A549 (cell line): ENCODE measurements at regions not wholly inside any gene's neighbourhood (a gene's known extent, or its start where the extent isn't known, plus 50 kb on each side); places are given as distances from the start of the nearest gene placed in this dataset.

ENCODE experiments used
- ATAC-seq, 2 experiments: fragments of 200-7000 bp in 1 of 2; fragments of >200 bp in 1 of 2; cut with Nextera tagmentation in 1 of 2; cut with Tn5 transposase in 1 of 2; 3 replicates each; pipeline versions ENCODE4 v1.8.0 to v1.9.1; 2018 to 2020; ENCODE audit warnings: mild to moderate bottlenecking in 1 of 2, moderate library complexity in 1 of 2
- CTCF ChIA-PET: fragments of 300-600 bp; sonication (Branson Sonifier 250); formaldehyde crosslinking; extraction: SDS; loops from one replicate; lab custom pipeline; 2021; ENCODE audit warnings: antibody characterized with exemption, inconsistent platforms; lab: Yijun Ruan, JAX
- POLR2A ChIA-PET: fragments of 350-600 bp; formaldehyde crosslinking; extraction: SDS; loops from one replicate; lab custom pipeline; 2021; ENCODE audit warnings: antibody characterized with exemption, inconsistent platforms; lab: Yijun Ruan, JAX
- DNase-seq, 2 experiments: peaks; one replicate each; pipeline versions ENCODE4 v3.0.0 to v3.0.0-alpha.2; 2011 to 2016; ENCODE audit warnings: low read depth in 1 of 2, low spot score in 1 of 2
- FAIRE-seq: peaks from 2 replicates; lab custom pipeline; 2011; peaks lifted over from hg19 to GRCh38; lab: Jason Lieb, UNC
- H3K27ac ChIP-seq, 2 experiments: fragments of >200 bp; sonication (Bioruptor Twin); formaldehyde crosslinking; 3 replicates each; pipeline ENCODE4 v1.5.1; 2016 to 2017
- H3K4me1 ChIP-seq: fragments of >200 bp; sonication (Bioruptor Twin); formaldehyde crosslinking; 3 replicates; pipeline ENCODE4 v1.6.1; 2016
- H3K4me2 ChIP-seq: fragments of >200 bp; sonication (Bioruptor Twin); formaldehyde crosslinking; 3 replicates; pipeline ENCODE4 v1.6.1; 2016
- H3K4me3 ChIP-seq: fragments of >200 bp; sonication (Bioruptor Twin); formaldehyde crosslinking; 3 replicates; pipeline ENCODE4 v1.5.1; 2016
- H3K9me3 ChIP-seq: fragments of >200 bp; sonication (Bioruptor Twin); formaldehyde crosslinking; 3 replicates; pipeline ENCODE4 v1.6.1; 2016
- BHLHE40 ChIP-seq: IDR thresholded peaks from 2 replicates; pipeline ENCODE4 v1.6.1; 2012; ENCODE audit warnings: low read depth, low read length, inconsistent platforms
- CBX2 ChIP-seq: fragments of 200-600 bp; sonication (generic); IDR thresholded peaks from 2 replicates; pipeline ENCODE4 v1.6.1; 2016; ENCODE audit warnings: low read depth, mild to moderate bottlenecking, borderline replicate concordance
- CBX8 ChIP-seq: fragments of 200-600 bp; sonication (generic); IDR thresholded peaks from 2 replicates; pipeline ENCODE4 v1.6.1; 2016
- CEBPB ChIP-seq, 2 experiments: fragments of >200 bp in 1 of 2; sonication (Bioruptor Twin) in 1 of 2; formaldehyde crosslinking in 1 of 2; IDR thresholded peaks; 2 replicates each; pipeline ENCODE4 v1.6.1; 2012 to 2016
- EHF ChIP-seq: fragments of 250-450 bp; sonication (Bioruptor Pico); IDR thresholded peaks from 2 replicates; pipeline ENCODE4 v1.5.0; 2020; ENCODE audit warnings: mild to moderate bottlenecking
- EP300 ChIP-seq, 2 experiments: fragments of >200 bp; sonication (Bioruptor Twin); formaldehyde crosslinking; IDR thresholded peaks; 2 replicates in 1 of 2; 3 replicates in 1 of 2; pipeline ENCODE4 v1.6.1; 2016 to 2017
- ESRRA ChIP-seq: fragments of 150-350 bp; IDR thresholded peaks from 2 replicates; pipeline ENCODE4 v1.6.1; 2014; ENCODE audit warnings: mild to moderate bottlenecking, low read length, borderline replicate concordance
- FOSB ChIP-seq: fragments of 250-450 bp; sonication (Bioruptor Pico); IDR thresholded peaks from 2 replicates; pipeline ENCODE4 v1.5.0; 2020; ENCODE audit warnings: mild to moderate bottlenecking, moderate library complexity
- FOSL2 ChIP-seq, 2 experiments: fragments of 450-650 bp in 1 of 2; fragments of >200 bp in 1 of 2; sonication (Bioruptor Twin) in 1 of 2; formaldehyde crosslinking; IDR thresholded peaks; 2 replicates each; pipeline versions ENCODE4 v1.5.0 to v1.6.1; 2016 to 2020; ENCODE audit warnings: mild to moderate bottlenecking in 1 of 2, moderate library complexity in 1 of 2
- GATA3 ChIP-seq: IDR thresholded peaks from 2 replicates; pipeline ENCODE4 v1.6.1; 2012; ENCODE audit warnings: borderline replicate concordance
- HDAC2 ChIP-seq: fragments of 200-600 bp; sonication (generic); IDR thresholded peaks from 2 replicates; pipeline ENCODE4 v1.6.1; 2016
- HEYL ChIP-seq: fragments of 250-450 bp; sonication (Bioruptor Pico); IDR thresholded peaks from 2 replicates; pipeline ENCODE4 v1.8.0; 2021; ENCODE audit warnings: mild to moderate bottlenecking, moderate library complexity
- HOXB13 ChIP-seq: fragments of 250-450 bp; sonication (Bioruptor Pico); IDR thresholded peaks from 2 replicates; pipeline ENCODE4 v1.5.0; 2020; ENCODE audit warnings: low read depth, mild to moderate bottlenecking, moderate library complexity
- KDM1A ChIP-seq: fragments of 200-600 bp; sonication (generic); IDR thresholded peaks from 2 replicates; pipeline ENCODE4 v1.6.1; 2016; ENCODE audit warnings: low read depth, mild to moderate bottlenecking
- KDM5A ChIP-seq: fragments of 200-600 bp; sonication (generic); IDR thresholded peaks from 2 replicates; pipeline ENCODE4 v1.6.1; 2016; ENCODE audit warnings: antibody characterized with exemption, mild to moderate bottlenecking
- MAFK ChIP-seq: fragments of 450-650 bp; IDR thresholded peaks from 2 replicates; pipeline ENCODE4 v1.6.1; 2014; ENCODE audit not compliant: partially characterized antibody
- NFE2L2 ChIP-seq: fragments of 150-350 bp; conservative IDR thresholded peaks from 2 replicates; pipeline ENCODE4 v1.6.1; 2014; ENCODE audit warnings: low read length
- NPAS2 ChIP-seq: fragments of 250-450 bp; sonication (Bioruptor Pico); IDR thresholded peaks from 2 replicates; pipeline ENCODE4 v1.8.0; 2022; ENCODE audit warnings: mild to moderate bottlenecking, moderate library complexity, borderline replicate concordance
- POLR2AphosphoS2 ChIP-seq: conservative IDR thresholded peaks from 2 replicates; pipeline ENCODE4 v1.6.1; 2012; ENCODE audit warnings: low read length, improper control_type of control experiment, inconsistent platforms
- RCOR1 ChIP-seq: fragments of 150-350 bp; IDR thresholded peaks from 2 replicates; pipeline ENCODE4 v1.6.1; 2014; ENCODE audit warnings: antibody characterized with exemption, low read length, low read depth
- TFCP2L1 ChIP-seq: fragments of 250-450 bp; sonication (Bioruptor Pico); IDR thresholded peaks from 2 replicates; pipeline ENCODE4 v1.5.0; 2021; ENCODE audit warnings: mild to moderate bottlenecking
- ZSCAN20 ChIP-seq: fragments of 250-450 bp; sonication (Bioruptor Pico); IDR thresholded peaks from 2 replicates; pipeline ENCODE4 v1.8.0; 2022; ENCODE audit warnings: mild to moderate bottlenecking, moderate library complexity
- WGBS: methylation state at CpG from one replicate; pipeline ENCODE4 v1.1.6; 2017; ENCODE audit errors: missing lambda C conversion rate; 5-methylcytosine and 5-hydroxymethylcytosine counted together
- TF ChIP-seq, protein P1 (sequence below): IDR thresholded peaks from 2 replicates; pipeline ENCODE4 v1.6.1; 2012
- TF ChIP-seq, protein P2 (sequence below): fragments of 200-600 bp; sonication (generic); IDR thresholded peaks from 2 replicates; pipeline ENCODE4 v1.6.1; 2016; ENCODE audit warnings: antibody characterized with exemption, mild to moderate bottlenecking, moderate library complexity
- TF ChIP-seq, protein P3 (sequence below): fragments of 250-450 bp; sonication (Bioruptor Pico); IDR thresholded peaks from 2 replicates; pipeline ENCODE4 v1.5.0; 2020; ENCODE audit warnings: low read depth, mild to moderate bottlenecking, moderate library complexity
- TF ChIP-seq, protein P4 (sequence below): fragments of >200 bp; sonication (Bioruptor Twin); formaldehyde crosslinking; IDR thresholded peaks from 3 replicates; pipeline ENCODE4 v1.5.1; 2016

DNA sequence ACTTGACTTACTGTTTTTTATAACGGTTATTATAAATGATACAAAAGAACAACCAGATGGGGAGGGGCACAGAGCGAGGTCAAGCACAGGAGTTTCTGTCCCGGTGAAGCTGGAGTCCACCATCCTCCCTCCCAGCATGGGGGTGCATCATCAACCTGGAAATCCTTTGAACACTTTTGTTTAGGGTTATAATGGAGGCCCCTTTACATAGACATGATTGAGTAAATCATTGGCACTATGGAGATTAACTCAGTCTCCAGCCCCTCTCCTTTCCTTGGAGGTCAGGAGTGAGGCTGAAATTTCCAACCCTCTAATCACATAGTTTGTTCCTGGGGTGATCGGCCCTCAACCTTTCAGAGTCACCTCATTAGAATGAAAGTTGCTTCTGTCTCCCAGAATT is 71.8 kb upstream of the ANKEF1 start:
- Histone ChIP-seq H3K27ac (no peak overlapping the region), H3K4me1 (no peaks in the 10 kb centered on the region), H3K4me3 (no peak overlapping the region), H3K9me3 (no peaks in the 10 kb centered on the region), H3K4me2 (no peak overlapping the region)
- FAIRE-seq, result no peak
- WGBS, result 27% methylated on average over 4 of the region's 4 CpGs
- POLR2A ChIA-PET, result no interaction called here
- TF ChIP-seq EP300 (IDR thresholded peaks at IDR 0.05), result no peak
- no peak for TF ChIP-seq CBX2
- TF ChIP-seq ZSCAN20 (CRISPR knock-in tag), result no peak
- TF ChIP-seq RCOR1, result no peak
- no peak for DNase-seq
- CTCF ChIA-PET, result interaction anchor here (1.7 kb wide), 1 partner anchor 346 kb away, joined by 3 read pairs; no protein-coding TSS in a partner anchor
- ATAC-seq, result no peak

DNA sequence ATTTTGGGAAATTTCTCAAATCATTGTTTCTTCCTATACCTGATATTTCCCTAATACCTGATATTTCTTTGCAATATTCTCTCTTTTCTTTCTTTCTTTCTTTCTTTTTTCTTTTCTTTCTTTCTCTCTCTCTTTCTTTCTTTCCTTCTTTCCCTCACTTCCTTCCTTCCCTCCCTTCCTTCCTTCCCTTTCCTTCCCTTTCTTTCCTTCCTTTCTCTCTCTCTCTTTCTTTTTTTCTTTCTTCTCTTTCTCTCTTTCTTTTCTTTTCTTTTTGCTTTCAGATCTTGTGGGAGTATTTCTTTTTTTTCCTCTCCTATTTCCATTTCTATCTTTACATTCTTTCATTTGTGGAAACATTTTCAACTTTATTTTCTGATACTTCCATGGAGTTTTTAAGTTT is 76.1 kb upstream of the ANKEF1 start:
- no peak overlapping the region for H3K4me3 ChIP-seq
- no peak for DNase-seq
- no peaks in the 10 kb centered on the region for H3K9me3 ChIP-seq
- CTCF ChIA-PET, result interaction anchor here (1.5 to 4.1 kb wide), 3 partner anchors 9 to 341 kb away, joined by 7 to 20 read pairs (median 10); no protein-coding TSS in a partner anchor
- H3K4me1 ChIP-seq, result no peaks in the 10 kb centered on the region
- POLR2A ChIA-PET, result no interaction called here
- H3K27ac ChIP-seq, result no peak overlapping the region
- TF ChIP-seq GATA3 (no peak), TFCP2L1 (no peak), HEYL (no peak), MAFK (no peak), CBX8 (no peak), EHF (CRISPR knock-in tag) (no peak), NPAS2 (CRISPR knock-in tag) (no peak), KDM5A (no peak), BHLHE40 (no peak), HDAC2 (no peak), NFE2L2 (no peak), HOXB13 (CRISPR knock-in tag) (no peak)
- TF ChIP-seq, all 56 proteins: peak for 0
- FAIRE-seq (no peak), ATAC-seq (no peak)
- H3K4me2 ChIP-seq, result no peak overlapping the region

DNA sequence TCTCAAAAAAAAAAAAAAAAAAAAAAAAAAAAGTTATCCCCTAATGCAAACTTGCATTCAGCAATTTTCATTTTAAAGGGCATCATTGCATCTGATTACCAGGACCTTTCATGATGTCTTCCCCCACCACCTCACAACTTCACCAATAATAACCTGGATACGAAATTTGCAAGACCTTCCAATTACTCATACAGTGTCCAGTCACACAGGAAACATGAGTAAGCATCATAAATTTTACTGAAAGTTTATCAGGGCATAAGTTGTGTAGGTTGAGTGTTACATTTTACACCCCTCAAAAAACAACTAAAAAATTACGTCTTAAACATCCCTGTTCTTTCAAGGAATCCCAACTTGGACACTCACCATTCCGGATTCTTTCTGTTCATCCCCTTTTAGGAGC is 79.1 kb upstream of the ANKEF1 start:
- WGBS, result 37% methylated on average over 3 of the region's 3 CpGs
- POLR2A ChIA-PET, result no interaction called here
- TF ChIP-seq NPAS2 (CRISPR knock-in tag) (no peak), FOSL2 (IDR thresholded peaks at IDR 0.05) (no peak), FOSL2 (CRISPR knock-in tag; IDR thresholded peaks at IDR 0.05) (peak; percentile 43; the same call in 1 of the 2 replicates), EP300 (IDR thresholded peaks at IDR 0.05) (no peak)
- TF ChIP-seq, all 56 proteins: peak for 1
- Histone ChIP-seq H3K4me2 (no peak overlapping the region), H3K4me1 (no peaks in the 10 kb centered on the region), H3K9me3 (no peaks in the 10 kb centered on the region), H3K4me3 (no peak overlapping the region), H3K27ac (no peak overlapping the region)
- FAIRE-seq (no peak), ATAC-seq (0 out of 6 replicates have a peak, but pooled peaks of 1 of the 2 experiments have one; percentile 27), DNase-seq (peak in 1 of 2 experiments; percentile 17)
- CTCF ChIA-PET, result interaction anchor here (1.1 to 4.1 kb wide), 4 partner anchors 12 to 547 kb away, joined by 4 to 20 read pairs (median 6); no protein-coding TSS in a partner anchor

DNA sequence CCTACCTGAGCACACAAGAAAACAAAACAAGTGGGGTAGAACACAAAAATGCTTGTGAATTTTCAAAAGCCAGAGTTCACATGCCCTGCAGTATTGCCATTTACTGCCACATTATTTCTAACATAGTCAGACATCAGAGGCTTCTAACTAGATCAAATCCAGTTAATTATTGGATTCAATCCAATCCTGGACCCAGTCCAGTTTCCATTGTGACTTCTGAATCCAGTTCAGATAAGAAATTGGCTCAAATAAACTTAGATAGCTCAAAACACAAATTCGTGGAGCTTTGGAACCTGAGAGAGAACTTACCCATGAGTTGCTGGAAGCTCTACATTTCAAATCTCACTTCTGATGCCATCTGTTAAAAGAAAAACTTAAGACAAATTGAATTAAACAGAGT is 85.2 kb upstream of the ANKEF1 start:
- H3K4me3 ChIP-seq, result no peak overlapping the region
- CTCF ChIA-PET, result interaction anchor here (0.7 to 2.5 kb wide), 4 partner anchors 9 to 333 kb away, joined by 3 to 13 read pairs (median 8); no protein-coding TSS in a partner anchor
- no peaks in the 10 kb centered on the region for H3K9me3 ChIP-seq
- H3K4me2 ChIP-seq, result no peak overlapping the region
- H3K4me1 ChIP-seq, result peaks cover 9% of the 10 kb centered on the region; the same call in 1 of the 3 replicates
- POLR2A ChIA-PET, result no interaction called here
- 5% methylated on average over 1 of the region's 1 CpG for WGBS
- no peak overlapping the region for H3K27ac ChIP-seq
- ATAC-seq (no peak), DNase-seq (no peak), FAIRE-seq (no peak)
- TF ChIP-seq, protein P1, sequence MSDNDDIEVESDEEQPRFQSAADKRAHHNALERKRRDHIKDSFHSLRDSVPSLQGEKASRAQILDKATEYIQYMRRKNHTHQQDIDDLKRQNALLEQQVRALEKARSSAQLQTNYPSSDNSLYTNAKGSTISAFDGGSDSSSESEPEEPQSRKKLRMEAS, result no peak
- TF ChIP-seq ESRRA (no peak), FOSB (no peak), HEYL (no peak), CEBPB (IDR thresholded peaks at IDR 0.05) (no peak), NPAS2 (CRISPR knock-in tag) (no peak), KDM1A (no peak), POLR2AphosphoS2 (no peak)
- TF ChIP-seq, protein P2, sequence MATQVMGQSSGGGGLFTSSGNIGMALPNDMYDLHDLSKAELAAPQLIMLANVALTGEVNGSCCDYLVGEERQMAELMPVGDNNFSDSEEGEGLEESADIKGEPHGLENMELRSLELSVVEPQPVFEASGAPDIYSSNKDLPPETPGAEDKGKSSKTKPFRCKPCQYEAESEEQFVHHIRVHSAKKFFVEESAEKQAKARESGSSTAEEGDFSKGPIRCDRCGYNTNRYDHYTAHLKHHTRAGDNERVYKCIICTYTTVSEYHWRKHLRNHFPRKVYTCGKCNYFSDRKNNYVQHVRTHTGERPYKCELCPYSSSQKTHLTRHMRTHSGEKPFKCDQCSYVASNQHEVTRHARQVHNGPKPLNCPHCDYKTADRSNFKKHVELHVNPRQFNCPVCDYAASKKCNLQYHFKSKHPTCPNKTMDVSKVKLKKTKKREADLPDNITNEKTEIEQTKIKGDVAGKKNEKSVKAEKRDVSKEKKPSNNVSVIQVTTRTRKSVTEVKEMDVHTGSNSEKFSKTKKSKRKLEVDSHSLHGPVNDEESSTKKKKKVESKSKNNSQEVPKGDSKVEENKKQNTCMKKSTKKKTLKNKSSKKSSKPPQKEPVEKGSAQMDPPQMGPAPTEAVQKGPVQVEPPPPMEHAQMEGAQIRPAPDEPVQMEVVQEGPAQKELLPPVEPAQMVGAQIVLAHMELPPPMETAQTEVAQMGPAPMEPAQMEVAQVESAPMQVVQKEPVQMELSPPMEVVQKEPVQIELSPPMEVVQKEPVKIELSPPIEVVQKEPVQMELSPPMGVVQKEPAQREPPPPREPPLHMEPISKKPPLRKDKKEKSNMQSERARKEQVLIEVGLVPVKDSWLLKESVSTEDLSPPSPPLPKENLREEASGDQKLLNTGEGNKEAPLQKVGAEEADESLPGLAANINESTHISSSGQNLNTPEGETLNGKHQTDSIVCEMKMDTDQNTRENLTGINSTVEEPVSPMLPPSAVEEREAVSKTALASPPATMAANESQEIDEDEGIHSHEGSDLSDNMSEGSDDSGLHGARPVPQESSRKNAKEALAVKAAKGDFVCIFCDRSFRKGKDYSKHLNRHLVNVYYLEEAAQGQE, result no peak
- TF ChIP-seq, protein P3, sequence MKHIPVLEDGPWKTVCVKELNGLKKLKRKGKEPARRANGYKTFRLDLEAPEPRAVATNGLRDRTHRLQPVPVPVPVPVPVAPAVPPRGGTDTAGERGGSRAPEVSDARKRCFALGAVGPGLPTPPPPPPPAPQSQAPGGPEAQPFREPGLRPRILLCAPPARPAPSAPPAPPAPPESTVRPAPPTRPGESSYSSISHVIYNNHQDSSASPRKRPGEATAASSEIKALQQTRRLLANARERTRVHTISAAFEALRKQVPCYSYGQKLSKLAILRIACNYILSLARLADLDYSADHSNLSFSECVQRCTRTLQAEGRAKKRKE (CRISPR knock-in tag), result no peak
- TF ChIP-seq, protein P4, sequence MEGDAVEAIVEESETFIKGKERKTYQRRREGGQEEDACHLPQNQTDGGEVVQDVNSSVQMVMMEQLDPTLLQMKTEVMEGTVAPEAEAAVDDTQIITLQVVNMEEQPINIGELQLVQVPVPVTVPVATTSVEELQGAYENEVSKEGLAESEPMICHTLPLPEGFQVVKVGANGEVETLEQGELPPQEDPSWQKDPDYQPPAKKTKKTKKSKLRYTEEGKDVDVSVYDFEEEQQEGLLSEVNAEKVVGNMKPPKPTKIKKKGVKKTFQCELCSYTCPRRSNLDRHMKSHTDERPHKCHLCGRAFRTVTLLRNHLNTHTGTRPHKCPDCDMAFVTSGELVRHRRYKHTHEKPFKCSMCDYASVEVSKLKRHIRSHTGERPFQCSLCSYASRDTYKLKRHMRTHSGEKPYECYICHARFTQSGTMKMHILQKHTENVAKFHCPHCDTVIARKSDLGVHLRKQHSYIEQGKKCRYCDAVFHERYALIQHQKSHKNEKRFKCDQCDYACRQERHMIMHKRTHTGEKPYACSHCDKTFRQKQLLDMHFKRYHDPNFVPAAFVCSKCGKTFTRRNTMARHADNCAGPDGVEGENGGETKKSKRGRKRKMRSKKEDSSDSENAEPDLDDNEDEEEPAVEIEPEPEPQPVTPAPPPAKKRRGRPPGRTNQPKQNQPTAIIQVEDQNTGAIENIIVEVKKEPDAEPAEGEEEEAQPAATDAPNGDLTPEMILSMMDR, result no peak
